Stomach (tissue), 8 donors: ENCODE measurements at regions not wholly inside any gene's neighbourhood (a gene's known extent, or its start where the extent isn't known, plus 50 kb on each side); places are given as distances from the start of the nearest gene placed in this dataset.
"Not testable (repeated sequence)": the region's sequence is repeated elsewhere in the genome, so short reads cannot be mapped to it uniquely, and the experiment has no call there.

Experiments
- DNase-seq, 2 donors: peaks; one replicate each; pipeline versions ENCODE4 v3.0.0 to v3.0.0-alpha.2; 2013 to 2019
- H3K27ac ChIP-seq, 5 donors: fragments of 200-600 bp in 4 of 5; sonication (generic) in 4 of 5; one replicate each; pipeline ENCODE4 v1.5.1; 2013 to 2019; ENCODE audit warnings: mild to moderate bottlenecking in 1 of 5, moderate library complexity in 1 of 5
- H3K27me3 ChIP-seq, 3 donors: fragments of 200-600 bp; sonication (generic); one replicate each; pipeline ENCODE4 v1.5.1; 2017 to 2019; ENCODE audit warnings: mixed run types in 1 of 3
- H3K36me3 ChIP-seq, 4 donors: fragments of 200-600 bp; sonication (generic); 1 replicate in 3 of 4; 2 replicates in 1 of 4; pipeline ENCODE4 v1.5.1; 2016 to 2019
- H3K4me1 ChIP-seq, 4 donors: fragments of 200-600 bp; sonication (generic); one replicate each; pipeline ENCODE4 v1.5.1; 2016 to 2019
- H3K4me3 ChIP-seq, 4 donors: fragments of 200-600 bp; sonication (generic) in 3 of 4; one replicate each; pipeline ENCODE4 v1.5.1; 2016 to 2019; ENCODE audit warnings: mild to moderate bottlenecking in 1 of 4
- H3K9me3 ChIP-seq, 4 donors: fragments of 200-600 bp; sonication (generic); one replicate each; pipeline ENCODE4 v1.5.1; 2016 to 2019
- EP300 ChIP-seq: sonication (generic); formaldehyde crosslinking; IDR thresholded peaks from one replicate; pipeline ENCODE4 v1.6.1; 2017; ENCODE audit warnings: antibody characterized with exemption
- POLR2A ChIP-seq, 4 donors: fragments of 450-650 bp; IDR thresholded peaks; one replicate each; pipeline ENCODE4 v1.6.1; 2016; ENCODE audit warnings: antibody characterized with exemption in 4 of 4, control low read depth in 2 of 4, mild to moderate bottlenecking in 1 of 4, moderate library complexity in 1 of 4
- POLR2AphosphoS5 ChIP-seq, 3 donors: sonication (generic); formaldehyde crosslinking; IDR thresholded peaks; one replicate each; pipeline ENCODE4 v1.6.1; 2016; ENCODE audit warnings: antibody characterized with exemption in 3 of 3
- WGBS, 5 donors: extraction: QIAGEN DNeasy Blood & Tissue Kit in 3 of 5; methylation state at CpG; one replicate each; pipeline versions ENCODE4 v1.1.5 to v1.1.7; 2013 to 2018; 5-methylcytosine and 5-hydroxymethylcytosine counted together
- intact Hi-C: fragments of 100-400 bp; cut with DNase I; formaldehyde crosslinking; loops from one replicate; pipeline ENCODE4 v1.15.1; 2023; ENCODE audit warnings: low total_unique reads
- TF ChIP-seq, protein P1 (sequence below), 7 experiments: fragments of 450-650 bp in 4 of 7; fragments of 200-600 bp in 3 of 7; sonication (generic) in 3 of 7; IDR thresholded peaks; one replicate each; pipeline ENCODE4 v1.5.1; 2016 to 2019; ENCODE audit warnings: antibody characterized with exemption in 7 of 7, control low read depth in 2 of 7, mild to moderate bottlenecking in 1 of 7
- donor health status: healthy with polysubstance abuse.
- donor health status: Bipolar disorder and iron deficiency.
- donor health status: healthy.

DNA sequence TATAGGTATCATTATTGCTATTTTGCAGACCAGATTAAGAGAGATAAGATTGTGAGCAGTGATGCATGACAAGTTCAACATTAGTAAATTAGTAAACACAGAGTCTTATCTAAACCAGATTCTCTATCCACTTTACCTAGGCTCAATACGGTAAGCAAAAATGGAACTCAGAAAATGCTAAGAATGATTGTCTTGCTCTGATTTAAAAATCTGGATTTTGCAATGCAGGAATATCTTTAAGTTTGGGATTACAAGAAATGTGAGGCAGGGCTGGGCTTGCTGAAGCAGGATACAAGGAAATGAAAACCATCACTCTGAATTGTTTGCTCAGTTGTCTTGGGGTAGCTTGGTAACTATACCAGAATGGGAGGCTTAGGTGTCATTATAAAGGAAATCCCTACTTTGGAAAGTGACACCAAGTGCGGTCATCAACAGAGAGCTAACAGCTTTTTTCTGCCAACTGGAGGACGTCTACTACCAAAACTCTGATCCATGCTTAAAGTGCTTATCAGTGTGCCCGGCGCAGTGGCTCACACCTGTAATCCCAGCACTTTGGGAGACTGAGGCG, 332.7 kb upstream of the RUNX1 start:
- H3K27me3 ChIP-seq: no peaks in the 10 kb centered on the region
- TF ChIP-seq EP300 (no peak), POLR2A (IDR thresholded peaks at IDR 0.05) (no peak), POLR2AphosphoS5 (IDR thresholded peaks at IDR 0.05) (no peak)
- TF ChIP-seq, protein P1, sequence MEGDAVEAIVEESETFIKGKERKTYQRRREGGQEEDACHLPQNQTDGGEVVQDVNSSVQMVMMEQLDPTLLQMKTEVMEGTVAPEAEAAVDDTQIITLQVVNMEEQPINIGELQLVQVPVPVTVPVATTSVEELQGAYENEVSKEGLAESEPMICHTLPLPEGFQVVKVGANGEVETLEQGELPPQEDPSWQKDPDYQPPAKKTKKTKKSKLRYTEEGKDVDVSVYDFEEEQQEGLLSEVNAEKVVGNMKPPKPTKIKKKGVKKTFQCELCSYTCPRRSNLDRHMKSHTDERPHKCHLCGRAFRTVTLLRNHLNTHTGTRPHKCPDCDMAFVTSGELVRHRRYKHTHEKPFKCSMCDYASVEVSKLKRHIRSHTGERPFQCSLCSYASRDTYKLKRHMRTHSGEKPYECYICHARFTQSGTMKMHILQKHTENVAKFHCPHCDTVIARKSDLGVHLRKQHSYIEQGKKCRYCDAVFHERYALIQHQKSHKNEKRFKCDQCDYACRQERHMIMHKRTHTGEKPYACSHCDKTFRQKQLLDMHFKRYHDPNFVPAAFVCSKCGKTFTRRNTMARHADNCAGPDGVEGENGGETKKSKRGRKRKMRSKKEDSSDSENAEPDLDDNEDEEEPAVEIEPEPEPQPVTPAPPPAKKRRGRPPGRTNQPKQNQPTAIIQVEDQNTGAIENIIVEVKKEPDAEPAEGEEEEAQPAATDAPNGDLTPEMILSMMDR (IDR thresholded peaks at IDR 0.05): no peak
- intact Hi-C loops: no loop called here
- H3K4me1 ChIP-seq: no peaks in the 10 kb centered on the region
- H3K36me3 ChIP-seq: no peaks in the 10 kb centered on the region
- H3K4me3 ChIP-seq: no peak overlapping the region
- no peak overlapping the region for H3K27ac ChIP-seq
- 61 to 80% (median 70%) methylated on average over 6 of the region's 6 CpGs for WGBS, 5 donors
- H3K9me3 ChIP-seq: no peaks in the 10 kb centered on the region
- DNase-seq: no peak

- intact Hi-C loops, H3K27ac ChIP-seq: not testable (repeated sequence)
These were observed 331.2 kb upstream of the RUNX1 start for GRCh38 chr21:35380304-35380703.

GRCh38 chr21:35378881-35379280, 329.8 kb upstream of the RUNX1 start:
- WGBS, 5 donors: 93 to 97% (median 94%) methylated on average over 1 of the region's 1 CpG

More at GRCh38 chr21:35380304-35380703, 331.2 kb upstream of the RUNX1 start:
- not testable (repeated sequence) for DNase-seq, H3K4me3 ChIP-seq, H3K4me1 ChIP-seq, H3K27me3 ChIP-seq, H3K9me3 ChIP-seq, H3K36me3 ChIP-seq
- WGBS, 5 donors: 96 to 99% (median 97%) methylated on average over 3 of the region's 3 CpGs

DNA sequence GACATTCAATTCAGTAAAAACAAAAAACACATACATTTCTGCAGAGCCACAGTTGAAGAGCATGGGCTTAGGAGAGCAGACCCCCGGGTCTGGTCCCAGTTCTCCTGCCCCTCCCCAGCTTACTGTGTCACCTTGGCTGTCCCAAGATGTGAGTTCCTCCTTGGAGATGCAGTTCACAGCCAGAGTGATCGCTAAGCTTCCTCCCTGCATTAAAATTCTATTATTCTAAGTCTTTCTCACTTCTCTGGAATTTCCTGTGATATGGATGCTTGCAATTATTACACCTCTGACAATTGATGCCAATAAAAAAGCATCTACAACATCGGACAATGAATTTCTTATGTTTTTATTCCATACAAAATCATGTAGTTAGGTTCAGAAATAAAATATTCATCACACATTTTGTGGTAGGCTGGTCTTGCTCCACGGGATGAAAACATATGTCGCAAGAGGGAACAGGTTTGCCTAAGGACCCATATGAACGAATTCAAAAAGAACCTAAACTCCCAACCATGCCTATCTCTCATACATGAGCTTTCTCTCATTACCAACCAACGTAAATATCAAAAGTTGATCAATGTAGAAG, 328.5 kb upstream of the RUNX1 start:
- H3K4me1 ChIP-seq: no peaks in the 10 kb centered on the region
- intact Hi-C loops: no loop called here
- TF ChIP-seq, protein P1 (IDR thresholded peaks at IDR 0.05): no peak
- TF ChIP-seq POLR2A (IDR thresholded peaks at IDR 0.05) (no peak), EP300 (no peak), POLR2AphosphoS5 (IDR thresholded peaks at IDR 0.05) (no peak)
- whole genome bisulfite sequencing, 5 donors: 80 to 96% (median 86%) methylated on average over 7 of the region's 7 CpGs
- no peaks in the 10 kb centered on the region for H3K9me3 ChIP-seq
- no peak overlapping the region for H3K27ac ChIP-seq
- DNase-seq: no peak
- H3K36me3 ChIP-seq: no peaks in the 10 kb centered on the region
- H3K4me3 ChIP-seq: no peak overlapping the region
- H3K27me3 ChIP-seq: no peaks in the 10 kb centered on the region

More at GRCh38 chr21:35378881-35379280, 329.8 kb upstream of the RUNX1 start:
- no peak for TF ChIP-seq EP300
- TF ChIP-seq, protein P1 (IDR thresholded peaks at IDR 0.05): no peak
- TF ChIP-seq POLR2A (IDR thresholded peaks at IDR 0.05): no peak
- TF ChIP-seq POLR2AphosphoS5 (IDR thresholded peaks at IDR 0.05): no peak
- intact Hi-C loops: no loop called here
- H3K27ac ChIP-seq: no peak overlapping the region
- no peaks in the 10 kb centered on the region for H3K4me1 ChIP-seq
- no peaks in the 10 kb centered on the region for H3K9me3 ChIP-seq
- H3K4me3 ChIP-seq: no peak overlapping the region
- DNase-seq: no peak
- H3K36me3 ChIP-seq: no peaks in the 10 kb centered on the region
- H3K27me3 ChIP-seq: no peaks in the 10 kb centered on the region
